Subcutaneous abdominal adipose tissue (tissue), 5 donors: ENCODE measurements at regions not wholly inside any gene's neighbourhood (a gene's known extent, or its start where the extent isn't known, plus 50 kb on each side); places are given as distances from the start of the nearest gene placed in this dataset.

Experiments used
- H3K27ac ChIP-seq: one replicate; pipeline ENCODE4 v1.7.0; 2013; ENCODE audit warnings: low read depth, mild to moderate bottlenecking, inconsistent platforms, low read length, moderate library complexity
- H3K27me3 ChIP-seq, 5 donors: one replicate each; pipeline ENCODE4 v1.7.0; 2013; ENCODE audit warnings: low read length in 5 of 5, inconsistent platforms in 1 of 5; ENCODE audit not compliant: control insufficient read depth in 5 of 5, insufficient read depth in 4 of 5
- H3K36me3 ChIP-seq, 5 donors: one replicate each; pipeline ENCODE4 v1.7.0; 2013; ENCODE audit warnings: low read length in 5 of 5; ENCODE audit not compliant: control insufficient read depth in 5 of 5, insufficient read depth in 5 of 5
- H3K4me1 ChIP-seq, 5 donors: one replicate each; pipeline ENCODE4 v1.7.0; 2013; ENCODE audit warnings: low read length in 5 of 5, mild to moderate bottlenecking in 3 of 5, moderate library complexity in 1 of 5; ENCODE audit not compliant: control insufficient read depth in 5 of 5, insufficient read depth in 5 of 5
- H3K4me3 ChIP-seq, 5 donors: one replicate each; pipeline ENCODE4 v1.7.0; 2013; ENCODE audit warnings: low read length in 5 of 5, low read depth in 1 of 5
- H3K9ac ChIP-seq, 5 donors: one replicate each; pipeline ENCODE4 v1.7.0; 2013; ENCODE audit warnings: low read length in 5 of 5, mild to moderate bottlenecking in 4 of 5, moderate library complexity in 3 of 5
- H3K9me3 ChIP-seq, 5 donors: one replicate each; pipeline ENCODE4 v1.7.0; 2013; ENCODE audit warnings: low read length in 5 of 5; ENCODE audit not compliant: control insufficient read depth in 5 of 5
- donor health status: healthy.
- donor health status: healthy.
- donor health status: healthy.
- donor health status: healthy.
- donor health status: healthy.

GRCh38 chr17:72574675-72575510 lies 454.1 kb downstream of the SOX9 start:
- H3K4me3 ChIP-seq = no peak overlapping the region
- no peak overlapping the region for H3K27ac ChIP-seq
- no peaks in the 10 kb centered on the region for H3K4me1 ChIP-seq
- no peak overlapping the region for H3K9ac ChIP-seq
- no peaks in the 10 kb centered on the region for H3K9me3 ChIP-seq
- H3K36me3 ChIP-seq = no peaks in the 10 kb centered on the region
- peaks cover 7 to 37% (median 24%) of the 10 kb centered on the region in 5 donors for H3K27me3 ChIP-seq

GRCh38 chr17:72575542-72576233 lies 454.9 kb downstream of the SOX9 start:
- H3K27me3 ChIP-seq = peaks cover 7 to 41% (median 24%) of the 10 kb centered on the region in 5 donors
- no peak overlapping the region for H3K4me3 ChIP-seq
- no peaks in the 10 kb centered on the region for H3K36me3 ChIP-seq
- H3K27ac ChIP-seq = no peak overlapping the region
- H3K4me1 ChIP-seq = no peaks in the 10 kb centered on the region
- no peak overlapping the region for H3K9ac ChIP-seq
- no peaks in the 10 kb centered on the region for H3K9me3 ChIP-seq

GRCh38 chr17:72576289-72576759 lies 455.5 kb downstream of the SOX9 start:
- no peak overlapping the region for H3K9ac ChIP-seq
- no peak overlapping the region for H3K27ac ChIP-seq
- no peaks in the 10 kb centered on the region for H3K36me3 ChIP-seq
- no peak overlapping the region for H3K4me3 ChIP-seq
- H3K27me3 ChIP-seq = peaks cover 7 to 39% (median 22%) of the 10 kb centered on the region in 5 donors
- H3K4me1 ChIP-seq = no peaks in the 10 kb centered on the region
- H3K9me3 ChIP-seq = no peaks in the 10 kb centered on the region

GRCh38 chr17:72578817-72579470 lies 458.1 kb downstream of the SOX9 start:
- Histone ChIP-seq H3K9me3 (no peaks in the 10 kb centered on the region), H3K27ac (no peak overlapping the region), H3K9ac (no peak overlapping the region), H3K4me3 (no peak overlapping the region), H3K36me3 (no peaks in the 10 kb centered on the region), H3K27me3 (peaks cover 7 to 26% (median 13%) of the 10 kb centered on the region in 5 donors), H3K4me1 (no peaks in the 10 kb centered on the region)

GRCh38 chr17:72579990-72580320 lies 459.1 kb downstream of the SOX9 start:
- no peaks in the 10 kb centered on the region for H3K36me3 ChIP-seq
- H3K9ac ChIP-seq = no peak overlapping the region
- peaks cover 3 to 16% (median 6%) of the 10 kb centered on the region in 5 donors for H3K27me3 ChIP-seq
- H3K4me3 ChIP-seq = no peak overlapping the region
- H3K27ac ChIP-seq = no peak overlapping the region
- H3K4me1 ChIP-seq = no peaks in the 10 kb centered on the region
- H3K9me3 ChIP-seq = no peaks in the 10 kb centered on the region

GRCh38 chr17:72580321-72581127 lies 459.7 kb downstream of the SOX9 start:
- Histone ChIP-seq H3K9me3 (no peaks in the 10 kb centered on the region), H3K27me3 (peaks cover 3 to 10% (median 5%) of the 10 kb centered on the region in 5 donors), H3K36me3 (no peaks in the 10 kb centered on the region), H3K4me1 (no peaks in the 10 kb centered on the region), H3K4me3 (no peak overlapping the region), H3K27ac (no peak overlapping the region), H3K9ac (no peak overlapping the region)

- Histone ChIP-seq H3K4me3 (no peak overlapping the region), H3K9ac (no peak overlapping the region), H3K36me3 (no peaks in the 10 kb centered on the region), H3K9me3 (no peaks in the 10 kb centered on the region), H3K27me3 (peaks cover 12 to 28% (median 21%) of the 10 kb centered on the region in 5 donors), H3K4me1 (peaks cover 0 to 10% (median 9%) of the 10 kb centered on the region in 5 donors), H3K27ac (no peak overlapping the region)
These were observed 466.3 kb downstream of the SOX9 start for GRCh38 chr17:72587156-72587555.

- H3K36me3 ChIP-seq = no peaks in the 10 kb centered on the region
- peaks cover 0 to 15% (median 14%) of the 10 kb centered on the region in 5 donors for H3K4me1 ChIP-seq
- H3K27me3 ChIP-seq = peaks cover 17 to 34% (median 23%) of the 10 kb centered on the region in 5 donors
- H3K9me3 ChIP-seq = no peaks in the 10 kb centered on the region
- no peak overlapping the region for H3K4me3 ChIP-seq
- H3K27ac ChIP-seq = no peak overlapping the region
- no peak overlapping the region for H3K9ac ChIP-seq
These were observed 467.1 kb downstream of the SOX9 start for GRCh38 chr17:72587773-72588511.

GRCh38 chr17:72588561-72588960 lies 467.7 kb downstream of the SOX9 start:
- Histone ChIP-seq H3K4me3 (no peak overlapping the region), H3K27ac (no peak overlapping the region), H3K9ac (no peak overlapping the region)

More at GRCh38 chr17:72588561-72588960, 467.7 kb downstream of the SOX9 start:
- H3K4me1 ChIP-seq = peaks cover 0 to 15% (median 14%) of the 10 kb centered on the region in 5 donors
- H3K9me3 ChIP-seq = no peaks in the 10 kb centered on the region
- peaks cover 22 to 38% (median 30%) of the 10 kb centered on the region in 5 donors for H3K27me3 ChIP-seq
- no peaks in the 10 kb centered on the region for H3K36me3 ChIP-seq
